ENCODE measurements at regions not wholly inside any gene's neighbourhood (a gene's known extent, or its start where the extent isn't known, plus 50 kb on each side); places are given as distances from the start of the nearest gene placed in this dataset.

GRCh38 chr4:118410138-118410537 lies 57.3 kb upstream of the PRSS12 start:
- TF ChIP-seq CTCF (IDR thresholded peaks at IDR 0.05), result no peak
- TF ChIP-seq EZH2 (IDR thresholded peaks at IDR 0.05; ENCODE audit: borderline replicate concordance, insufficient read depth, low read depth, low read length, poor library complexity, severe bottlenecking), result no peak

Measured in B cell (primary cell).